ENCODE measurements at regions not wholly inside any gene's neighbourhood (a gene's known extent, or its start where the extent isn't known, plus 50 kb on each side); places are given as distances from the start of the nearest gene placed in this dataset.

DNA sequence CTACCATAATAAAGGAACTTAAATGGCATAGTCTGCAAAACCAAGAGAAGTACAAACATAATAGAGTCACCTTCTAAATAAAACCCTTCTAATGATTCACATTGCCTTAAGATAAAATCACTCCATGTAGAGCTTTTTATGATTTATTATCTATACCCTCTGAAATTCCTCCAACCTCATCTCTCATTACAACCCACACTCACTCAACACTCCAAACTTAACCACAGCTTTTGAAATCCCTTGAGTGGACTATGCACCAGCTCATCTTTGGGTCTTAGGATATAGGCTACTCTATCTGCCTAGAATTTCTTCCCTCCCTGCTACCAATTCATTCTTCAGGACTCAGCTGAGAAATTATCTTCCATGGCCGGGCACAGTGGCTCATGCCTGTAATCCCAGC, 122.5 kb downstream of the CETN3 start:
- TF ChIP-seq CTCF (conservative IDR thresholded peaks at IDR 0.05; ENCODE audit: low read depth, low read length) = no peak

GRCh38 chr5:90285581-90285980, 124.0 kb downstream of the CETN3 start:
- no peak for TF ChIP-seq CTCF (conservative IDR thresholded peaks at IDR 0.05; ENCODE audit: low read depth, low read length)
- H3K4me3 ChIP-seq (ENCODE audit: low read depth, low read length) = no peak overlapping the region
- DNase-seq (ENCODE audit: low read depth) = no peak

More for the DNA sequence above, 122.5 kb downstream of the CETN3 start:
- no peak for DNase-seq (ENCODE audit: low read depth)
- H3K4me3 ChIP-seq (ENCODE audit: low read depth, low read length) = no peak overlapping the region

DNA sequence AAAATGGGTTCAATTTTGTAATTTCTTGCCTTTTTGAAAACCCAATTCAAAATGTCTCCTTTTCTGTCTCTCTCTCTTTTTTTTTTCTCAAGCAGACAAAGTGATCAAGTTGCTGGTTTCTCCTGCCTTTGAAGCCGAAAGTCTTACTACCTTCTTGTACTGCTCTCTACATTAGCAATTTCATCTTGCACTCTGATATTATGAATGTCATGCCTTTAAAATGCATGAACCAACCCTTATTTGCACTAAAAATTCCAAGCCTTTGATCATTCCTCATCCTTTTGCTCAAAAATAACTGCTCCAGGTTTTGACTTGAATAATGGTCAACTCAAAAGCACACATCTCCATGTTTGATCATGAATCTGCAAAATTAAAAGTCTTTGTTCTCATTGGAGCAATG, 125.2 kb downstream of the CETN3 start:
- no peak for TF ChIP-seq CTCF (conservative IDR thresholded peaks at IDR 0.05; ENCODE audit: low read depth, low read length)
- DNase-seq (ENCODE audit: low read depth) = no peak
- H3K4me3 ChIP-seq (ENCODE audit: low read depth, low read length) = no peak overlapping the region

- no peak for DNase-seq (ENCODE audit: low read depth)
- no peak for TF ChIP-seq CTCF (conservative IDR thresholded peaks at IDR 0.05; ENCODE audit: low read depth, low read length)
- no peak overlapping the region for H3K4me3 ChIP-seq (ENCODE audit: low read depth, low read length)
Measured at GRCh38 chr5:90279091-90279490, 130.5 kb downstream of the CETN3 start.

DNA sequence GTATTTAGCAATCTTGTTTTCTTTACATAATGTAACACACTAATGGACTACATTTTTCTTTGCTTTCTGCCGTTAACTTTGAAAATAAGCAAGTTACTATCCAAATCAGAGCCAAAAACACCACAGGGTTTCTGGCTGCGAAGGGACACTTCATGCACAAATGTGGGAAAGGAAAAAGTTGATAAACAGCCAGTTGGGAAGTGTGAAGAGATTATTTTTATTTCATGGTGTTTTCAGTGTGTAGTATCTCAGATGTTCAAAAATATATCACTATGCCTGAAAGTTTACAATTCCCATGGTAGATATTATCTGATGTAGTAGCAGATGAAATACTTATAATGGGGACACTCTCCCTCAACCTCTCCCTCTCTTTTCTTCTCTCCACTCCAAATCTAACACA, 135.3 kb downstream of the CETN3 start:
- DNase-seq (ENCODE audit: low read depth) = no peak
- no peak for TF ChIP-seq CTCF (conservative IDR thresholded peaks at IDR 0.05; ENCODE audit: low read depth, low read length)
- no peak overlapping the region for H3K4me3 ChIP-seq (ENCODE audit: low read depth, low read length)

- H3K4me3 ChIP-seq (ENCODE audit: low read depth, low read length) = no peak overlapping the region
- no peak for TF ChIP-seq CTCF (conservative IDR thresholded peaks at IDR 0.05; ENCODE audit: low read depth, low read length)
- no peak for DNase-seq (ENCODE audit: low read depth)
Measured at GRCh38 chr5:90267646-90268045, 141.9 kb downstream of the CETN3 start.

- no peak overlapping the region for H3K4me3 ChIP-seq (ENCODE audit: low read depth, low read length)
- DNase-seq (ENCODE audit: low read depth) = no peak
- no peak for TF ChIP-seq CTCF (conservative IDR thresholded peaks at IDR 0.05; ENCODE audit: low read depth, low read length)
Measured at GRCh38 chr5:90265545-90265857, 144.1 kb downstream of the CETN3 start.
